Stimulated activated naive CD8-positive, alpha-beta T cell treated with anti-CD3 and anti-CD28 coated beads, Interleukin-15, Interleukin-2, amounts not matched to agents 100 U/mL and 50 U/mL, for 24 hours (primary cell): ENCODE measurements at regions not wholly inside any gene's neighbourhood (a gene's known extent, or its start where the extent isn't known, plus 50 kb on each side); places are given as distances from the start of the nearest gene placed in this dataset.
"Not testable (repeated sequence)": the region's sequence is repeated elsewhere in the genome, so short reads cannot be mapped to it uniquely, and the experiment has no call there.

Source experiments
- ATAC-seq: fragments of 150-1000 bp; cut with Tn5 transposase; one replicate; pipeline ENCODE4 v1.10.0; 2021
- DNase-seq: peaks from one replicate; pipeline ENCODE4 v3.0.0; 2021

DNA sequence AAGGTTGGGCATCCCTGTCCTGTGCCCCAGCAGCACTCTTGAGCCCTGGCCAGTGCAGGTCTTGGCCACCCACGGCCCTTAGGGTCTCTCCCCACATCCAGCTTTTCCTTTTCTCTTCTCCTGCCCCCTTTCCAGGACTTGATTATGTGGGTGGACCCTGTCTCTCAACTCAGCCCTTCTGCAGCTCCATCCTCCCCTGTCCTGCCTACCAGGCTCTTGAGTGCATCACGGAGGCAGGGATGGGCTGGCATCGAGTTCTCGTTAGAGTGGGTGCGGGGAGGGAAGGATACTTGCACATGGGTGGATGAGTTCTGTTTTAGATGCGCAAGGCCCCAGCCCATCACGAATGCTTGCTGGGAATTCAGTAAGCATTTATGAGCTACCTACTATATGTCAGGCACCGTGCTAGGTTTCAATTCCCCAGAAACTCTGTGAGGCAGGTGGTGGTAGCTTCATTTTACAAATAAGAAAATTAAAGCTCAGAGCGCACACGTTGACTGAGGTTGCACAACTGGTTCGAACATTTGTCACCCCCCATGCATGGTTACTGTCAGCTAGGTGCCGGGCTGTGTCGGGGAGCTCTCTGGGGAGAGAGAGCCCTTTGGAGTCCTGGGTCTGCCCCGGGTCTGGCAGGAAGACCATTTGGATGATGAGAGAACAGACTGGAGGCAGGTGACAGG, 144.6 kb upstream of the PITX1 start:
- DNase-seq (no peak), ATAC-seq (no peak)

DNA sequence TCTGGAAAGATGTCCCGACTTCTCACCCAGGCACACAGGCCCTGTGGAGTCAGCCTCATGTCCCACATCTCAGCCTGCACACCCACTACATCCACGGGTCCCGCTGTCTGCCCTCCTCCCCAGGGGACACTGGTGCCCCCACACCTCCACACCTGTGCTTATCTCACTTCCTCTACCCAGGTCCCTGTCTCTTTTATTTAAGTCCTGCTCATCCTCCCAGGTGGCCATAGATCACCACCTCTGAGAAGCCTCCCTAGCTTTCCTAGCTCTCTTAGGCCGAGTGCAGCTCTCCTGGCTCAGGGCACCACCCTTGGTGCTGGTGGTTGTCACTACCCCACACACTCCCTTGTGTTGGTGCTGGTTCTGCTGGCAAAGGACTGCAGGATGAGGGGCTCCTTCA, 143.6 kb upstream of the PITX1 start:
- DNase-seq (no peak), ATAC-seq (no peak)

DNA sequence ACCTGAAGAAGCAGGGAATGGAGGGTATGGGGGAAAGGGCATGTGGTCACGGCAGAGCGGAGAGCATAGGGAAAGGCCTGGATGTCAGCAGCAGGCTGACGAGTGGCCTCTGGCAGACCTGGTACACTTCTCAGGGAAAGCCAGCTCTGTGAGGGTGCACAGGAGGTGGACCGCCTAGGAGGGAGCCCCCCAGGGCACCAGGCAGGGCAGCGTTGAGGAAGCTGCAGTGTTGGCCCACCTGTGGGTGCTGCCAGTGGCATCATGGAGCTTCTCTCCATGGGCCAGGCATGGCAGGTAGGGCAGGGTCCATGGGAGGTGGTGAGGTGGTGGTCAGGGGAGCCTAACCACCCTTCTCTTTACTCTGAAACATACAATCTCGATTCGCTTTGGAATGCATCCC, 143.0 kb upstream of the PITX1 start:
- DNase-seq, result no peak
- ATAC-seq, result no peak

DNA sequence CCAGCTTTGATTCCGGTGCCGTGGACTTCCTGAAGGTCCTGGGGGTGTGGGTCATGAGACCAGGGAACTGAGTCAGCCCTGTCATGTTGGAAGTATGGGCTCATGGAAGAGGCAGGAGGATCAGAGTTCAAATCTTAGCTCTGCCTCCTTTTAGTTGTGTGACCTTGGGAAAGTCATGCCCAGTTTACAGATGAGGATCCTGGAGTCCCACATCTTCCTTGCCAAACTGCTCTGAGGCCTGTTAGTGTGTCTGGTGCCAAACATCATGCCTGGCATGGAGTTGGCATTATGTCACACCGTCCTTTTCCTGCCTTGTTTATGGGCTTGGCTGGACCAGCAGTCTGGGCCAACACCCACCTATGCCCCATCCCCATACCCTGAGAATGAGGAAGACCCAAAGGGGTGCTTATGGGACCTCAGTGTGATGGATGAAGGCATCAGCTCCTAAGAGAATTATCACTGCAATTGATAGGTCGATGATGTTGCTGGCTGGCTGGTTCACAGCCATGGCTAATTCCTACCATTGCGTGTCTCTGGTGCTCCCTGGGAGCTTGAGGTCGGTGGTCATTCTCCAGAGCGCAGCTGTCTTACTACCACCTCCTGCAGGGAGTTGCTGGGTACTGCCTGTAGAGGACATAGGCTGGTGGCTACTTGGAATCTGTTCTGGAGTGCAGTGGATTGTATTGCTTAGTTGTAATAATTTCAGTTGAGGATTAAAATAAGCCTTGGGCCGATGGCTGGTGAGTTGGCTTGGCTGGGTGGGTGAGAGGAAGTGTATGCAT, 140.5 kb upstream of the PITX1 start:
- DNase-seq (no peak), ATAC-seq (no peak)

GRCh38 chr5:135173662-135174290, 139.7 kb upstream of the PITX1 start:
- no peak for ATAC-seq

GRCh38 chr5:135172718-135173117, 138.7 kb upstream of the PITX1 start:
- no peak for ATAC-seq

More at GRCh38 chr5:135173662-135174290, 139.7 kb upstream of the PITX1 start:
- no peak for DNase-seq

DNA sequence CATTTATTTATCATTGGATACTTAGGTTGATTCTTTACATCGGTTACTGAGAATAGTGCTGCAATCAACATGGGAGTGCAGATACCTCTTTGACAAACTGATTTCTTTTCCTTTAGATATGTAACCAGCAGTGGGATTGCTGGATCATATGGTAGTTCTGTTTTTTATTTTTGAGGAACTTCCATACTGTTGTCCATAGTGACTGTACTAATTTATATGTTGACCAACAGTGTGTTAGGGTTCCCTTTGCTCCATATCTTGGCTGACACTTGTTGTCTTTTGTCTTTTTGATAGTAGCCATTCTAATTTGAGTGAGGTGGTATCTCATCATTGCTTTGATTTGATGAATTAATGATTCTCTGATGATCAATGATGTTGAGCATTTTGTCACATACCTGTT, 137.3 kb upstream of the PITX1 start:
- DNase-seq (no peak), ATAC-seq (no peak)

More at GRCh38 chr5:135172718-135173117, 138.7 kb upstream of the PITX1 start:
- no peak for DNase-seq

DNA sequence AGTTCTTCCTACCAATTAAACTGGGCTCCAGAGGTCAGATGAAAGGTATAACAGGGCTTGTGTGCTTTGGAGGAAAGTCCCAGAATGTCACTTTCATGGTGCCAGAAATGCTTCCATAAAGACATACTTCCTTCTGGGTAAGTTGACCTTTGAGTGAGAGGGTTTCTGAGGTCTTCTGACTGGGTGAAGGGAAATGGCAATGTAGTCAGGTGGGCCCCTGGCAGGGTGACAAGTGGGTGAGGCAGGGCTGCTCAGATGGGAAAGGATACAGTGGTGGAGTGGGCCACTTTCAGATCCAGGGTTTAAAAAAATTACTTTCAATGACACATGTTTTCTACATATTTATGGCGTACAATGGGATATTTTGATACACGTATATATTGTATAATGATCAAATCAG, 136.5 kb upstream of the PITX1 start:
- DNase-seq (no peak), ATAC-seq (peak; percentile 49)

DNA sequence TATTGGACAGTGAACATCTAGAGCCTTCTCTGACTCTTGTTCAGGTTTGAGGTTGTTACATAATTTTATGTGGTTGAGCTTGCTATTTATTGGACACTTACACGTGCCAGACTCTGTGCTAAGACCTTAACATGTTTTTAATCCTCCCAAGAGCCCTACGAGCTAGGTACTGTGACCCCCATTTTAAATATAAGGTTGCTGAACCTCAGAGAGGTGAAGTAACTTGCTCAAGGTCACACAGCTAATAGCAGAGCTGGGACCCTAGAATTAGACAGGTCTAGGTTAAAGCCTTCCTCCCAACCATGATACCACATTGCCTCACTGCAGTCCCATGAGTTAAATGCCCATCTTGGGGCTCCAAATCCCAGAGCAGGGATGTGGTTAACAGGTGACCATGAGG, 135.7 kb upstream of the PITX1 start:
- ATAC-seq, result no peak

GRCh38 chr5:135167634-135168033, 133.6 kb upstream of the PITX1 start:
- DNase-seq, result no peak
- no peak for ATAC-seq

More for the DNA sequence above, 135.7 kb upstream of the PITX1 start:
- DNase-seq, result no peak

DNA sequence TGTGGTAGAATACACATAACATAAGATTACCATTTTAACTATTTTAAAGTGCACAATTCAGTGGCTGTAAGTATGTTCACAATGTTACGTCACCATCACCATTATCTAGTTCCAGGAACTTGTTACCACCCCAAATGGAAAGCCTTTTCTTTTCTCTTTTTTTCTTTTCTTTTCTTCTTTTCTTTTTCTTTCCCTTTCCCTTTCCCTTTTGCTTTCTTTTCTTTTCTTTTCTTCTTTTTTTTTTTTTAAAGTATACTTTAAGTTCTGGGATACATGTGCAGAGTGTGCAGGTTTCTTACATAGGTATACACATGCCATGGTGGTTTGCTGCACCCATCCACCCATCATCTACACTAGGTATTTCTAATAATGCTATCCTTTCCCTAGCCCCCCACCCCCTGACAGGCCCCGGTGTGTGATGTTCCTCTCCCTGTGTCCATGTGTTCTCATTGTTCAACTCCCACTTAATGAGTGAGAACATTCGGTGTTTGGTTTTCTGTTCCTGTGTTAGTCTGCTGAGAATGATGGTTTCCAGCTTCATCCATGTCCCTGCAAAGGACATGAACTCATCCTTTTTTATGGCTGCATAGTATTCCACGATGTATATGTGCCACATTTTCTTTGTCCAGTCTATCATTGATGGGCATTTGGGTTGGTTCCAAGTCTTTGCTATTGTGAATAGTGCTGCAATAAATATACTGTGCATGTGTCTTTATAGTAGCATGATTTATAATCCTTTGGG, 131.0 kb upstream of the PITX1 start:
- DNase-seq, ATAC-seq: not testable (repeated sequence)

DNA sequence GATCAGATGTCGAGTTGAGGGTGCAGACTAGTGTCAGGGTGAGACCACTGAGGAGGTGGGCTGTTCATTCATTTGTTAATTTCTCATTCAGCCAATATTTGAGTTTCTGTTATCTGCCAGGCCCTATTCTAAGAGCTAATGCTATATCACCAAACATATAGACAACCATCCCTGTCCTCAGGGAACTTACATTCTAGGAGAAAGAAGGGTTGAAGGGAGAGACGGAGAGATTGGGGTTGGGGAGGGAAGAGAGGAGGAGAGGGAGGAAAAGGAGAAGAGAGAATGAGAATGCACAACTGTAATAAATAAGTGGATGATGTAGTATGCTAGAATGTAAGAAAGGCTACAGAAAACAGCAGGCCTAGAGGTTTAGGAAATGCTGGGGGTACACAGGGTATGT, 129.9 kb upstream of the PITX1 start:
- DNase-seq (no peak), ATAC-seq (no peak)

DNA sequence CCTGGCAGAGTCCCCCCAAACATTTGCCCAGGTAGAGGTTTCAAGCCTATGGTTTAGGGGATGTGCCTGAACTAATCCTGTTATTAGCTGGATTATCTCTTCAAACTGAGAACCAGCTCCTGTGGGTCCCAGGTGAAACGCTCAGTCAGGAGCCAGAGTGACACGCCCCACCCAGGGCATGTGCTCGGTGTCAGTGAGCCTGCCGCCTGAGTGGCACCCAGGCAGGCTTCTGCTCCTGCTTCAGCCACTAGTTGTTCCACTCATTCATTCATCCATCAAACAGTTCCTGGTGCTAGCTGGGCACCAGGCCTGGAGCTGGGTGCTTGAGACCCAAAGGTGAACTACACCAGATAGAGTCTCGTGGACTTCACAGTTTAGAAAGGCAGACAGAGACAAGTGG, 129.4 kb upstream of the PITX1 start:
- DNase-seq, result no peak
- ATAC-seq, result no peak

GRCh38 chr5:135162661-135163265, 128.7 kb upstream of the PITX1 start:
- ATAC-seq (no peak), DNase-seq (no peak)

DNA sequence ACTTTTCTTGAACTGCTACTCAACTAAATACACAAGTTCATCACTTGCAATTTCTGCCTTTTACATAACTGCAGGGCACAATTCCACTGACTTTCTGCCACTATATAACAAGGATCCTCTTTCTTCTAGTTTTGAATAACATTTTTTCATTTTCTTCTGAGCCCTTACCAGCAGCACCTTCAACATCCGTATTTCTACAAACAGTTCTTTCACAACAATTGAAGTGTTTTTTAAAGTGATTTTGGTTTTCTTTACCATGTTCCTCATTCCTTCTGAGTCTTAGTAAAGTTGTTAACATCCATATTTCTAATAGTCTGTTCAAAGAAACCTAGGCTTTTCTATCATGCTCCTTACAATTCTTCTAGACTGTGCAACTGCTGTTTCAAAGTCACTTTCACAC, 127.2 kb upstream of the PITX1 start:
- DNase-seq, result no peak
- ATAC-seq, result no peak

GRCh38 chr5:135160036-135160675, 126.1 kb upstream of the PITX1 start:
- DNase-seq, result no peak
- ATAC-seq, result no peak

GRCh38 chr5:135159626-135160025, 125.6 kb upstream of the PITX1 start:
- DNase-seq (no peak), ATAC-seq (no peak)

DNA sequence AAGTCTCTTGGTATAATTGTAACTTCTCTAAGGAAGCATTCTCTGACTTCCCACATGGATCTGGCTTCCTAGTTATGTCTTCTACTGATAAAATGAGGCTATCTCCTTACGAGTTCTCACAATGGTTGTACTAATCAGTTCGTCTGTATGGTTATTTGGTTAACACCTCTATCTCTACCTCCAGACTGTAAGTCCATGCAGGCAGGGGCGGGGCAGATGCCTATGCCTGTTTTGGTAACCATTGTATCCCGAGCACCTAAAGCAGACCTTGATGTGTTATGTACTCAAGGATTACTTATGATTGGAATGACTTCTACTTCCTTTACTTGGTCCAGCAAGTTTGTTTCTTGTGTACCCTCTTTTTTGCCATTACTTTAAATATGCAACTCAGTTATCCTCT, 125.0 kb upstream of the PITX1 start:
- ATAC-seq (no peak), DNase-seq (no peak)

DNA sequence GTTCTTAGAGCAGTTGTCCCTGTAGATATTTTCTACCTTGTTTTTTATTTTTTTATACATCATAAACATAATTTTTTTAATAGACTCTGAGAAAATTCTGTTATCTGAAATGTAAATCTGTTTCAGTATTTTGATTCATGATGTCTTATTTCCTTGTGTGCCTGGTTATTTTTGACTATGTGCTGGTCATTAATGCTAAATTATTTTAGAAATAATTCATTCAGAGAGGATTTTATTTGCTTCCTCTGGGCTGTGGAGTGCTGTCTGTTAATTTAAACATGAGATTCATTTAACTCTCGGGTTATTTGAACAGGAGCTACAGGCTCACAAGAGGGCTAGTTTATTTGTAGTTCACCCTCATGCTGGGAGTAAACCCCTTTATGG, 124.3 kb upstream of the PITX1 start:
- ATAC-seq, result no peak
- no peak for DNase-seq

GRCh38 chr5:135157421-135158313, 123.6 kb upstream of the PITX1 start:
- no peak for ATAC-seq
- DNase-seq, result no peak
